SU-DHL-6 (cell line): ENCODE measurements at regions not wholly inside any gene's neighbourhood (a gene's known extent, or its start where the extent isn't known, plus 50 kb on each side); places are given as distances from the start of the nearest gene placed in this dataset.

Experiments used
- H2AFZ ChIP-seq: fragments of 200-600 bp; sonication (generic); 2 replicates; pipeline ENCODE4 v1.6.1; 2014; ENCODE audit warnings: low read depth, mild to moderate bottlenecking, moderate library complexity, mixed read lengths, antibody characterized with exemption, low read length; ENCODE audit not compliant: severe bottlenecking
- H3F3A ChIP-seq: fragments of 200-600 bp; shearing (Covaris generic); 2 replicates; pipeline ENCODE4 v1.6.0; 2016; ENCODE audit warnings: antibody characterized with exemption, mild to moderate bottlenecking; ENCODE audit not compliant: insufficient read depth
- H3K27ac ChIP-seq: fragments of 200-600 bp; sonication (generic); 2 replicates; pipeline ENCODE4 v1.5.1; 2016; ENCODE audit warnings: low read depth, mild to moderate bottlenecking, low read length, moderate library complexity, mixed read lengths
- H3K27me3 ChIP-seq: fragments of 200-600 bp; sonication (generic), shearing (Covaris generic); 2 replicates; pipeline ENCODE4 v1.6.0; 2014; ENCODE audit warnings: mild to moderate bottlenecking, low read length
- H3K36me3 ChIP-seq: fragments of 200-600 bp; sonication (generic); 2 replicates; pipeline ENCODE4 v1.6.1; 2014; ENCODE audit warnings: mild to moderate bottlenecking, low read length, mixed read lengths
- H3K4me2 ChIP-seq: fragments of 300-600, 200-600 bp; shearing (Covaris generic), sonication (generic); 2 replicates; pipeline ENCODE4 v1.6.0; 2014; ENCODE audit warnings: low read length, low read depth, mild to moderate bottlenecking; ENCODE audit not compliant: poor library complexity, severe bottlenecking
- H3K4me3 ChIP-seq: fragments of 200-600 bp; sonication (generic); 2 replicates; pipeline ENCODE4 v1.5.1; 2014; ENCODE audit warnings: antibody characterized with exemption, low read length, mild to moderate bottlenecking, mixed read lengths; ENCODE audit not compliant: insufficient read depth, poor library complexity, severe bottlenecking
- H3K79me2 ChIP-seq: fragments of 200-600 bp; sonication (generic); 2 replicates; pipeline ENCODE4 v1.6.1; 2014; ENCODE audit warnings: mild to moderate bottlenecking, low read length, moderate library complexity; ENCODE audit not compliant: insufficient read depth
- H3K9ac ChIP-seq: fragments of 200-600 bp; sonication (generic); 2 replicates; pipeline ENCODE4 v1.7.0; 2014; ENCODE audit warnings: mild to moderate bottlenecking, low read length
- H3K9me2 ChIP-seq: fragments of 200-600 bp; sonication (generic); replicated peaks from 2 replicates; pipeline ENCODE4 v1.6.1; 2014; ENCODE audit warnings: low read length; ENCODE audit not compliant: insufficient read depth
- H3K9me3 ChIP-seq: fragments of 200-600 bp; sonication (generic); 2 replicates; pipeline ENCODE4 v1.6.1; 2014; ENCODE audit warnings: low read length, mixed read lengths; ENCODE audit not compliant: insufficient read depth
- H4K20me1 ChIP-seq: fragments of 200-600 bp; sonication (generic); 2 replicates; pipeline ENCODE4 v1.6.1; 2014; ENCODE audit warnings: low read depth, mild to moderate bottlenecking, antibody characterized with exemption, low read length, moderate library complexity, mixed read lengths
- CTCF ChIP-seq: fragments of 200-600 bp; sonication (generic); IDR thresholded peaks from one replicate; pipeline ENCODE4 v1.5.1; 2017; ENCODE audit warnings: antibody characterized with exemption, mild to moderate bottlenecking, low read length, moderate library complexity; ENCODE audit not compliant: insufficient read depth, poor library complexity, severe bottlenecking
- EZH2phosphoT487 ChIP-seq: fragments of 200-600 bp; sonication (generic), shearing (Covaris generic); conservative IDR thresholded peaks from 2 replicates; pipeline ENCODE4 v1.6.1; 2018; ENCODE audit warnings: mild to moderate bottlenecking, antibody characterized with exemption, low read length, moderate library complexity, mixed read lengths

GRCh38 chr19:20349206-20349605, 182.2 kb downstream of the ZNF486 start:
- TF ChIP-seq CTCF, result no peak
- no peak for TF ChIP-seq EZH2phosphoT487
- Histone ChIP-seq H3K4me3 (no peak overlapping the region), H2AFZ (no peak overlapping the region), H3K9me3 (no peaks in the 10 kb centered on the region), H3F3A (no peaks in the 10 kb centered on the region), H3K27me3 (no peaks in the 10 kb centered on the region), H3K27ac (no peak overlapping the region), H3K36me3 (no peaks in the 10 kb centered on the region), H3K79me2 (no peaks in the 10 kb centered on the region), H3K9ac (no peak overlapping the region), H3K4me2 (no peak overlapping the region), H4K20me1 (no peaks in the 10 kb centered on the region), H3K9me2 (no peaks in the 10 kb centered on the region)

- Histone ChIP-seq H3K79me2 (no peaks in the 10 kb centered on the region), H3K4me3 (no peak overlapping the region)
- TF ChIP-seq EZH2phosphoT487, result no peak
- TF ChIP-seq CTCF, result no peak
These were observed 172.4 kb downstream of the ZNF486 start for GRCh38 chr19:20339444-20339843.

GRCh38 chr19:20334760-20335159, 167.7 kb downstream of the ZNF486 start:
- Histone ChIP-seq H4K20me1 (no peaks in the 10 kb centered on the region), H3K4me3 (no peak overlapping the region), H3K9me2 (no peaks in the 10 kb centered on the region), H2AFZ (no peak overlapping the region), H3K4me2 (no peak overlapping the region), H3K9ac (no peak overlapping the region), H3K79me2 (no peaks in the 10 kb centered on the region), H3K27ac (no peak overlapping the region), H3K27me3 (no peaks in the 10 kb centered on the region), H3F3A (no peaks in the 10 kb centered on the region), H3K36me3 (no peaks in the 10 kb centered on the region), H3K9me3 (no peaks in the 10 kb centered on the region)
- no peak for TF ChIP-seq EZH2phosphoT487
- no peak for TF ChIP-seq CTCF

More at GRCh38 chr19:20339444-20339843, 172.4 kb downstream of the ZNF486 start:
- Histone ChIP-seq H3K4me2 (no peak overlapping the region), H3K9me2 (no peaks in the 10 kb centered on the region), H2AFZ (no peak overlapping the region), H3K36me3 (no peaks in the 10 kb centered on the region), H3K27me3 (no peaks in the 10 kb centered on the region), H3K27ac (no peak overlapping the region), H3K9ac (no peak overlapping the region), H3K9me3 (no peaks in the 10 kb centered on the region), H4K20me1 (no peaks in the 10 kb centered on the region), H3F3A (no peaks in the 10 kb centered on the region)

GRCh38 chr19:20333508-20333907, 166.5 kb downstream of the ZNF486 start:
- Histone ChIP-seq H3K79me2 (no peaks in the 10 kb centered on the region), H2AFZ (no peak overlapping the region), H3K4me2 (no peak overlapping the region), H3K9me2 (no peaks in the 10 kb centered on the region), H3K4me3 (no peak overlapping the region), H3K27ac (no peak overlapping the region), H3K9me3 (no peaks in the 10 kb centered on the region), H3K36me3 (no peaks in the 10 kb centered on the region), H3F3A (no peaks in the 10 kb centered on the region), H4K20me1 (no peaks in the 10 kb centered on the region), H3K9ac (no peak overlapping the region), H3K27me3 (no peaks in the 10 kb centered on the region)
- TF ChIP-seq EZH2phosphoT487 (no peak), CTCF (no peak)
